ENCODE measurements at regions not wholly inside any gene's neighbourhood (a gene's known extent, or its start where the extent isn't known, plus 50 kb on each side); places are given as distances from the start of the nearest gene placed in this dataset.

GRCh38 chr3:40770061-40770460 lies 245.3 kb downstream of the ZNF621 start:
- TF ChIP-seq CTCF (IDR thresholded peaks at IDR 0.05) (no peak), ZFX (IDR thresholded peaks at IDR 0.05; ENCODE audit: borderline replicate concordance) (no peak)
